ENCODE measurements at regions not wholly inside any gene's neighbourhood (a gene's known extent, or its start where the extent isn't known, plus 50 kb on each side); places are given as distances from the start of the nearest gene placed in this dataset.

DNA sequence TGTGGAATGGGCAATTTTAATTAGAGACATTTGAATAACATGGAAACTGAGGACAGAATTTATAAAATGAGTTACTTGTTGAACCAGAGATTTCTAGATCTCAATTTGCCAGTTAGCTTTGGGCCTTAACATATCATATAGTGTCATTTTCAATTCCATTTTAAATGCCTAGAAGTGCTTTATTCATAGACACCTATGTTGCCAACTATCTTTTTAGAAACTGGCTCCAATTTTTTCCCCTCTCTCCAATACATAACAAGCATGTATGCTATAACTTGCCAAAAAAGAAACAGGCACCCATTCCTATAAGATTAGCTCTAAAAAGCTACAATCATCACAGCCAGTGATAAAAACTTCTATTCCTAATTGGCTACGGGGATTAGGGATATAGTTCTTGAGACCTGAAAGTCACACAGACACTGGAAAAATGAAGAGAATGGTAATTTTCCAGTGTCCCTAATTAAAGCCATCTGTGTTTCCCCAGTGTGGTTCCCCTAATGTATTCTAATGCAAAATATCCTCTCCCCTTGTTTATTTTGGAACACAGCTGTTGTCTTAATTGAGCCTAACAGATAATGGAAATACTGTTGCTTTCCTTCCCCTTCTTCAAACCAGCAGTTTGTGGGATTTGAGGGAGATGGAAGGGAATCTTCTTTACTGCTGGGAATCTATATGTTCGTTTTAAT, 205.5 kb upstream of the FSHR start:
- TF ChIP-seq EP300 (IDR thresholded peaks at IDR 0.05; ENCODE audit: borderline replicate concordance) = no peak
- TF ChIP-seq, protein P1, sequence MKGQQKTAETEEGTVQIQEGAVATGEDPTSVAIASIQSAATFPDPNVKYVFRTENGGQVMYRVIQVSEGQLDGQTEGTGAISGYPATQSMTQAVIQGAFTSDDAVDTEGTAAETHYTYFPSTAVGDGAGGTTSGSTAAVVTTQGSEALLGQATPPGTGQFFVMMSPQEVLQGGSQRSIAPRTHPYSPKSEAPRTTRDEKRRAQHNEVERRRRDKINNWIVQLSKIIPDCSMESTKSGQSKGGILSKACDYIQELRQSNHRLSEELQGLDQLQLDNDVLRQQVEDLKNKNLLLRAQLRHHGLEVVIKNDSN (IDR thresholded peaks at IDR 0.05) = no peak
- TF ChIP-seq TAF1 (IDR thresholded peaks at IDR 0.05; ENCODE audit: low read depth) = no peak
- no peak for TF ChIP-seq REST (IDR thresholded peaks at IDR 0.05; ENCODE audit: low read depth)
- TF ChIP-seq YY1 (IDR thresholded peaks at IDR 0.05; ENCODE audit: low read depth) = no peak
- TF ChIP-seq, protein P2, sequence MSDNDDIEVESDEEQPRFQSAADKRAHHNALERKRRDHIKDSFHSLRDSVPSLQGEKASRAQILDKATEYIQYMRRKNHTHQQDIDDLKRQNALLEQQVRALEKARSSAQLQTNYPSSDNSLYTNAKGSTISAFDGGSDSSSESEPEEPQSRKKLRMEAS (IDR thresholded peaks at IDR 0.05) = no peak
- TF ChIP-seq FOXM1 (IDR thresholded peaks at IDR 0.05; ENCODE audit: borderline replicate concordance, low read depth) = no peak
- no peak for TF ChIP-seq RAD21 (IDR thresholded peaks at IDR 0.05; ENCODE audit: low read depth)
- no peak for TF ChIP-seq TEAD4 (IDR thresholded peaks at IDR 0.05)
- TF ChIP-seq CREB1 (IDR thresholded peaks at IDR 0.05; ENCODE audit: low read depth) = no peak
- TF ChIP-seq NFIC (IDR thresholded peaks at IDR 0.05) = no peak
- TF ChIP-seq EGR1 (IDR thresholded peaks at IDR 0.05) = no peak
- TF ChIP-seq TCF12 (IDR thresholded peaks at IDR 0.05; ENCODE audit: low read depth) = no peak
- no peak for TF ChIP-seq CEBPB (IDR thresholded peaks at IDR 0.05)
- no peak for TF ChIP-seq ZBTB7A (IDR thresholded peaks at IDR 0.05; ENCODE audit: low read depth)

DNA sequence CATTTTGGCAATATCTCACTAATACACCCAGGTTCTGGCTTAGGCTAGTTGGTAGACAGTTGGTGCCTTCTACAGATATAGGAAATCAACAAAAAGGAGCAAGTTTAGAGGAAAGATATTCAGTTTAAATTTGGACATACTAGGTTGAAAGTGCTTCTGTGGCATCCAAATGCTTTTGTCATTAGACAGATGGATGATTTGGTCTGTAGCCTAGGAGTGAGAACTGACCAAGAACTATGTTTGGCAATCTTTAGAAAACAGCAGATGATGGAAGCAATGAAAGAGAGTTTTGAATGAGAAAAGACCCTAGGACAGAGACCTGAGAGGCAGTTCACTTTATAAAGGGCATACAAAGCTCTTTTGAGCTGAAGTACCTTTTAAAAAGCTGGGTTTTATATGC, 201.3 kb upstream of the FSHR start:
- TF ChIP-seq REST (IDR thresholded peaks at IDR 0.05; ENCODE audit: low read depth) (no peak), NFIC (IDR thresholded peaks at IDR 0.05) (no peak)

GRCh38 chr2:49351560-49351959, 197.2 kb upstream of the FSHR start:
- no peak for TF ChIP-seq EGR1 (IDR thresholded peaks at IDR 0.05)
- TF ChIP-seq TCF12 (IDR thresholded peaks at IDR 0.05; ENCODE audit: low read depth) = no peak
- TF ChIP-seq CEBPB (IDR thresholded peaks at IDR 0.05) = no peak
- no peak for TF ChIP-seq ZBTB7A (IDR thresholded peaks at IDR 0.05; ENCODE audit: low read depth)
- TF ChIP-seq TAF1 (IDR thresholded peaks at IDR 0.05; ENCODE audit: low read depth) = no peak
- no peak for TF ChIP-seq RAD21 (IDR thresholded peaks at IDR 0.05; ENCODE audit: low read depth)
- no peak for TF ChIP-seq EP300 (IDR thresholded peaks at IDR 0.05; ENCODE audit: borderline replicate concordance)
- no peak for TF ChIP-seq CREB1 (IDR thresholded peaks at IDR 0.05; ENCODE audit: low read depth)
- no peak for TF ChIP-seq YY1 (IDR thresholded peaks at IDR 0.05; ENCODE audit: low read depth)
- TF ChIP-seq, protein P1 (IDR thresholded peaks at IDR 0.05) = no peak
- TF ChIP-seq TEAD4 (IDR thresholded peaks at IDR 0.05) = no peak
- TF ChIP-seq FOXM1 (IDR thresholded peaks at IDR 0.05; ENCODE audit: borderline replicate concordance, low read depth) = no peak
- TF ChIP-seq, protein P2 (IDR thresholded peaks at IDR 0.05) = no peak
- TF ChIP-seq REST (IDR thresholded peaks at IDR 0.05; ENCODE audit: low read depth) = no peak
- TF ChIP-seq NFIC (IDR thresholded peaks at IDR 0.05) = no peak

DNA sequence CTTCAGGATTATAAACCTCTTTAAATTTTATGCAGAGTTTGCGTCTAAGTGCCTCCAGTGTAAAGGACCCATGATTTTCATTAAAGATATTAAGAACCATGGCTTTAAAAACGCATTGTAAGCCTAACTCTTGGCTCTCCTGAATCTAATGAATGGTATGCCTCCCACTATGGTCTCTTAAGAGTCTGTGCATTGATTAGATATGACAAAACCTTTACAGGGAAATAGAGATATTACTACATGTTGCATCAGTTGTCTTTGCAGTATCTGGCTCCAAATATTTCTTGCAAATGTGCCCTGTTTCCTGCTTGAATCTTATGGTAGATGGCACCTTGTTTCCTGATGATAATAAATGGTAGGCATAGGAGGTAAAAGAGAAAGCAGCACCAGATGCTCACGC, 189.3 kb upstream of the FSHR start:
- TF ChIP-seq, protein P2 (IDR thresholded peaks at IDR 0.05) = no peak
- TF ChIP-seq CEBPB (IDR thresholded peaks at IDR 0.05) = no peak
- TF ChIP-seq TEAD4 (IDR thresholded peaks at IDR 0.05) = no peak
- no peak for TF ChIP-seq TCF12 (IDR thresholded peaks at IDR 0.05; ENCODE audit: low read depth)
- no peak for TF ChIP-seq RAD21 (IDR thresholded peaks at IDR 0.05; ENCODE audit: low read depth)
- no peak for TF ChIP-seq FOXM1 (IDR thresholded peaks at IDR 0.05; ENCODE audit: borderline replicate concordance, low read depth)
- TF ChIP-seq EP300 (IDR thresholded peaks at IDR 0.05; ENCODE audit: borderline replicate concordance) = no peak
- TF ChIP-seq TAF1 (IDR thresholded peaks at IDR 0.05; ENCODE audit: low read depth) = no peak
- no peak for TF ChIP-seq ZBTB7A (IDR thresholded peaks at IDR 0.05; ENCODE audit: low read depth)
- TF ChIP-seq, protein P1 (IDR thresholded peaks at IDR 0.05) = no peak
- no peak for TF ChIP-seq NFIC (IDR thresholded peaks at IDR 0.05)
- TF ChIP-seq REST (IDR thresholded peaks at IDR 0.05; ENCODE audit: low read depth) = no peak
- no peak for TF ChIP-seq CREB1 (IDR thresholded peaks at IDR 0.05; ENCODE audit: low read depth)
- TF ChIP-seq EGR1 (IDR thresholded peaks at IDR 0.05) = no peak
- TF ChIP-seq YY1 (IDR thresholded peaks at IDR 0.05; ENCODE audit: low read depth) = no peak
